ENCODE measurements at regions not wholly inside any gene's neighbourhood (a gene's known extent, or its start where the extent isn't known, plus 50 kb on each side); places are given as distances from the start of the nearest gene placed in this dataset.

GRCh38 chr16:87000001-87000400 lies 317.2 kb downstream of the C16orf95 start:
- TF ChIP-seq EGR2 (tag by site-specific recombination; IDR thresholded peaks at IDR 0.05; ENCODE audit: low read depth) (no peak), FEZF1 (tag by site-specific recombination; IDR thresholded peaks at IDR 0.05) (no peak), ZNF23 (tag by site-specific recombination; IDR thresholded peaks at IDR 0.05; ENCODE audit: borderline replicate concordance) (no peak)
- TF ChIP-seq, protein P1, sequence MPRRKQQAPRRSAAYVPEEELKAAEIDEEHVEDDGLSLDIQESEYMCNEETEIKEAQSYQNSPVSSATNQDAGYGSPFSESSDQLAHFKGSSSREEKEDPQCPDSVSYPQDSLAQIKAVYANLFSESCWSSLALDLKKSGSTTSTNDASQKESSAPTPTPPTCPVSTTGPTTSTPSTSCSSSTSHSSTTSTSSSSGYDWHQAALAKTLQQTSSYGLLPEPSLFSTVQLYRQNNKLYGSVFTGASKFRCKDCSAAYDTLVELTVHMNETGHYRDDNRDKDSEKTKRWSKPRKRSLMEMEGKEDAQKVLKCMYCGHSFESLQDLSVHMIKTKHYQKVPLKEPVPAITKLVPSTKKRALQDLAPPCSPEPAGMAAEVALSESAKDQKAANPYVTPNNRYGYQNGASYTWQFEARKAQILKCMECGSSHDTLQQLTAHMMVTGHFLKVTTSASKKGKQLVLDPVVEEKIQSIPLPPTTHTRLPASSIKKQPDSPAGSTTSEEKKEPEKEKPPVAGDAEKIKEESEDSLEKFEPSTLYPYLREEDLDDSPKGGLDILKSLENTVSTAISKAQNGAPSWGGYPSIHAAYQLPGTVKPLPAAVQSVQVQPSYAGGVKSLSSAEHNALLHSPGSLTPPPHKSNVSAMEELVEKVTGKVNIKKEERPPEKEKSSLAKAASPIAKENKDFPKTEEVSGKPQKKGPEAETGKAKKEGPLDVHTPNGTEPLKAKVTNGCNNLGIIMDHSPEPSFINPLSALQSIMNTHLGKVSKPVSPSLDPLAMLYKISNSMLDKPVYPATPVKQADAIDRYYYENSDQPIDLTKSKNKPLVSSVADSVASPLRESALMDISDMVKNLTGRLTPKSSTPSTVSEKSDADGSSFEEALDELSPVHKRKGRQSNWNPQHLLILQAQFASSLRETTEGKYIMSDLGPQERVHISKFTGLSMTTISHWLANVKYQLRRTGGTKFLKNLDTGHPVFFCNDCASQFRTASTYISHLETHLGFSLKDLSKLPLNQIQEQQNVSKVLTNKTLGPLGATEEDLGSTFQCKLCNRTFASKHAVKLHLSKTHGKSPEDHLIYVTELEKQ (tag by site-specific recombination; IDR thresholded peaks at IDR 0.05; ENCODE audit: borderline replicate concordance), result no peak
- Histone ChIP-seq H3K27ac (ENCODE audit: extremely low read depth, low read depth, low read length) (no peak overlapping the region), H3K4me1 (ENCODE audit: control insufficient read depth, insufficient read depth, low read length) (no peaks in the 10 kb centered on the region; the same call in 1 of the 2 replicates), H3K36me3 (ENCODE audit: control insufficient read depth in 2 of 2, insufficient read depth in 1 of 2, low read length in 2 of 2) (no peaks in the 10 kb centered on the region), H3K4me3 (ENCODE audit: low read depth, low read length) (no peak overlapping the region), H3K9me3 (ENCODE audit: control insufficient read depth, insufficient read depth, low read depth, low read length) (no peaks in the 10 kb centered on the region)
- ChIA-PET POLR2A (no interaction called here), CTCF (no interaction called here)

GRCh38 chr16:87002717-87003413 lies 314.3 kb downstream of the C16orf95 start:
- CTCF ChIA-PET, result interaction anchor here (0.6 kb wide), 1 partner anchor 23 kb away, joined by 3 read pairs; no protein-coding TSS in a partner anchor
- TF ChIP-seq, protein P1 (tag by site-specific recombination; IDR thresholded peaks at IDR 0.05; ENCODE audit: borderline replicate concordance), result no peak
- TF ChIP-seq ZBTB26 (tag by site-specific recombination; optimal IDR thresholded peaks at IDR 0.05) (no peak), BCL11B (tag by site-specific recombination; IDR thresholded peaks at IDR 0.05; ENCODE audit: low read depth) (no peak), ZNF449 (tag by site-specific recombination; IDR thresholded peaks at IDR 0.05) (no peak), ZNF626 (tag by site-specific recombination; IDR thresholded peaks at IDR 0.05) (no peak), SALL2 (tag by site-specific recombination; IDR thresholded peaks at IDR 0.05; ENCODE audit: borderline replicate concordance) (no peak), ZNF211 (tag by site-specific recombination; IDR thresholded peaks at IDR 0.05; ENCODE audit: low read depth) (no peak), ZNF132 (tag by site-specific recombination; IDR thresholded peaks at IDR 0.05; ENCODE audit: borderline replicate concordance) (no peak), SP2 (tag by site-specific recombination; IDR thresholded peaks at IDR 0.05) (no peak)
- Histone ChIP-seq H3K36me3 (ENCODE audit: control insufficient read depth in 2 of 2, insufficient read depth in 1 of 2, low read length in 2 of 2) (no peaks in the 10 kb centered on the region), H3K9me3 (ENCODE audit: control insufficient read depth, insufficient read depth, low read depth, low read length) (no peaks in the 10 kb centered on the region), H3K27ac (ENCODE audit: extremely low read depth, low read depth, low read length) (no peak overlapping the region), H3K4me3 (ENCODE audit: low read depth, low read length) (no peak overlapping the region), H3K4me1 (ENCODE audit: control insufficient read depth, insufficient read depth, low read length) (no peaks in the 10 kb centered on the region)
- POLR2A ChIA-PET, result no interaction called here
